ENCODE measurements at regions not wholly inside any gene's neighbourhood (a gene's known extent, or its start where the extent isn't known, plus 50 kb on each side); places are given as distances from the start of the nearest gene placed in this dataset.

GRCh38 chr12:11509326-11509725 lies 114.0 kb upstream of the PRB2 start:
- no peak for TF ChIP-seq GATA2 (IDR thresholded peaks at IDR 0.05; ENCODE audit: low read depth, low read length)
- no peak for TF ChIP-seq GATA3 (IDR thresholded peaks at IDR 0.05; ENCODE audit: low read depth, low read length)

GRCh38 chr12:11510671-11511070 lies 115.3 kb upstream of the PRB2 start:
- TF ChIP-seq GATA2 (IDR thresholded peaks at IDR 0.05; ENCODE audit: low read depth, low read length) (no peak), GATA3 (IDR thresholded peaks at IDR 0.05; ENCODE audit: low read depth, low read length) (no peak)

GRCh38 chr12:11513288-11513687 lies 117.9 kb upstream of the PRB2 start:
- TF ChIP-seq GATA2 (IDR thresholded peaks at IDR 0.05; ENCODE audit: low read depth, low read length): no peak
- no peak for TF ChIP-seq GATA3 (IDR thresholded peaks at IDR 0.05; ENCODE audit: low read depth, low read length)

- no peak for TF ChIP-seq GATA3 (IDR thresholded peaks at IDR 0.05; ENCODE audit: low read depth, low read length)
- no peak for TF ChIP-seq GATA2 (IDR thresholded peaks at IDR 0.05; ENCODE audit: low read depth, low read length)
Measured at GRCh38 chr12:11517080-11517479, 121.7 kb upstream of the PRB2 start.

GRCh38 chr12:11524446-11524845 lies 125.0 kb upstream of the ETV6 start:
- TF ChIP-seq GATA3 (IDR thresholded peaks at IDR 0.05; ENCODE audit: low read depth, low read length) (no peak), GATA2 (IDR thresholded peaks at IDR 0.05; ENCODE audit: low read depth, low read length) (no peak)

GRCh38 chr12:11534064-11534463 lies 115.4 kb upstream of the ETV6 start:
- TF ChIP-seq GATA3 (IDR thresholded peaks at IDR 0.05; ENCODE audit: low read depth, low read length) (no peak), GATA2 (IDR thresholded peaks at IDR 0.05; ENCODE audit: low read depth, low read length) (no peak)

- no peak for TF ChIP-seq GATA3 (IDR thresholded peaks at IDR 0.05; ENCODE audit: low read depth, low read length)
- no peak for TF ChIP-seq GATA2 (IDR thresholded peaks at IDR 0.05; ENCODE audit: low read depth, low read length)
Measured at GRCh38 chr12:11535127-11535526, 114.3 kb upstream of the ETV6 start.

GRCh38 chr12:11539156-11539555 lies 110.3 kb upstream of the ETV6 start:
- TF ChIP-seq GATA3 (IDR thresholded peaks at IDR 0.05; ENCODE audit: low read depth, low read length): no peak
- no peak for TF ChIP-seq GATA2 (IDR thresholded peaks at IDR 0.05; ENCODE audit: low read depth, low read length)

GRCh38 chr12:11540156-11540555 lies 109.3 kb upstream of the ETV6 start:
- TF ChIP-seq GATA2 (IDR thresholded peaks at IDR 0.05; ENCODE audit: low read depth, low read length) (no peak), GATA3 (IDR thresholded peaks at IDR 0.05; ENCODE audit: low read depth, low read length) (no peak)

GRCh38 chr12:11540615-11541310 lies 108.7 kb upstream of the ETV6 start:
- TF ChIP-seq GATA3 (IDR thresholded peaks at IDR 0.05; ENCODE audit: low read depth, low read length): no peak
- TF ChIP-seq GATA2 (IDR thresholded peaks at IDR 0.05; ENCODE audit: low read depth, low read length): no peak

- TF ChIP-seq GATA2 (IDR thresholded peaks at IDR 0.05; ENCODE audit: low read depth, low read length) (no peak), GATA3 (IDR thresholded peaks at IDR 0.05; ENCODE audit: low read depth, low read length) (no peak)
Measured at GRCh38 chr12:11542599-11542998, 106.9 kb upstream of the ETV6 start.

GRCh38 chr12:11543457-11544158 lies 105.9 kb upstream of the ETV6 start:
- TF ChIP-seq GATA2 (IDR thresholded peaks at IDR 0.05; ENCODE audit: low read depth, low read length) (no peak), GATA3 (IDR thresholded peaks at IDR 0.05; ENCODE audit: low read depth, low read length) (no peak)

GRCh38 chr12:11545484-11546330 lies 103.8 kb upstream of the ETV6 start:
- TF ChIP-seq GATA3 (IDR thresholded peaks at IDR 0.05; ENCODE audit: low read depth, low read length) (no peak), GATA2 (IDR thresholded peaks at IDR 0.05; ENCODE audit: low read depth, low read length) (0 out of 2 replicates have a peak, but pooled peaks have one; percentile 20)

- TF ChIP-seq GATA2 (IDR thresholded peaks at IDR 0.05; ENCODE audit: low read depth, low read length) (no peak), GATA3 (IDR thresholded peaks at IDR 0.05; ENCODE audit: low read depth, low read length) (no peak)
Measured at GRCh38 chr12:11549119-11549518, 100.4 kb upstream of the ETV6 start.
